GM18498 (cell line): ENCODE measurements at regions not wholly inside any gene's neighbourhood (a gene's known extent, or its start where the extent isn't known, plus 50 kb on each side); places are given as distances from the start of the nearest gene placed in this dataset.
"Not testable (repeated sequence)": the region's sequence is repeated elsewhere in the genome, so short reads cannot be mapped to it uniquely, and the experiment has no call there.

ENCODE experiments used
- ATAC-seq: cut with Tn5 transposase; IDR thresholded peaks from one replicate; pipeline ENCODE4 v1.9.1; 2021; ENCODE audit warnings: mild to moderate bottlenecking, moderate library complexity; ENCODE audit not compliant: unreplicated experiment

DNA sequence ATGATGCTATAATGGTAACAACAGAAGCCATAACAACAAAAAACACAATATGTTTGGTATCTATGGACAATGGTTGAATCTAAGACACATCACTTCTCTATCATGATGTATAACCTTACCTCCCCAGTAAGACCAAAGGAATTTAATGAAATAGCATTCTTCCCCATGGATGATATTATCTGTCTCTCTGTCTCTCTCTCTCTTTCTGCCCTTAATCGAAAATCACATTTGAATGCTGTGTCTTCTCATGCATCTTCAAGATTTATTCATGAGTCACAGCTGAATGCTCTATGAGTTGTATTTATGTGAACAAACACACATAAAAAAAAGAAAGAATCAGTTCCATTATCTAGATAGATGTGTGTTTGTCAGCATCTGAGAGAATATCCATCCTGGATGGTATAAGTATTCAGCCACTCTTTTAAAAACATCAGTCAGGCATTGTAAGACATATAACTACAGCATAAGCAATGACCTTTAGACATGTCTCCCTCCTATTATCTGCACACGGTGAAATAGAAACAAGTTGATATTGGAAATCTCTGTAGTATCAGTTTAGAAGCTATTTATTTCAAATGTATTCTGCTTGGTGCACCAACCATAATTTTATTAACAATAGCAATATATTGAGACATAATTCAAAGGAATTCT, 433.3 kb downstream of the TOX3 start:
- no peak for ATAC-seq

DNA sequence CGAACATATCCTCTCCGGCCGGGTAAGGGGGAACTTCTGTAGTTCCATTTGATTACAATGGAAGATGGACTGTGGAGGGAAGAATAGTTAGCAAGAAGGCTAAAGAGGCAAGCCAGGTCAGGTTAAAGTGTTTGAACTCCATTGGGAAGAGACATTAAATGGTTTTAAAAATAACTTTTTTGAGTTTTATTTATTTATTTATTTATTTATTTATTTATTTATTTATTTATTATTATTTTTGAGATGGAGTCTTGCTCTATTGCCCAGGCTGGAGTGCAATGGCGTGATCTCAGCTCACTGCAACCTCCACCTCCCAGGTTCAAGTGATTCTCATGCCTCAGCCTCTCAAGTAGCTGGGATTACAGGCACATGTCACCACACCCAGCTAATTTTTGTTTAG, 441.9 kb downstream of the TOX3 start:
- ATAC-seq = not testable (repeated sequence)

DNA sequence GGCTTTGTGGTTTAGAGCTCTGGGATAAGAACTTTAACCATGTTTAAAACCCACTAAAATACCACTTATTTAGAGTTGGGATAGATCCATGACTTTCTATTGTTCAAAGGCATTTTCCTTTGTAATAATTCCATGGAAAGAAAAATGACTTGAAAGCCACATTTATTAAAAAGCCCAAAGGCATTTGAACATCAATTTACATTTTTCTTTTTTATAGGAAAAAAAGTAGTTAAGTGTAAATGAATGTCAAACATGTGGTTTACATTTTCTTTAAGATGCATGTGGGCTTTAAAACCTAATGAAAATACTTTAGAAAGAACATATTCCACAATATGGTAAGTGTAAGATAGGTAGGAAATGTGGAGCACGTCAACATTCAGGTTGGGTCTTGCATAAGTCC, 443.2 kb downstream of the TOX3 start:
- no peak for ATAC-seq

DNA sequence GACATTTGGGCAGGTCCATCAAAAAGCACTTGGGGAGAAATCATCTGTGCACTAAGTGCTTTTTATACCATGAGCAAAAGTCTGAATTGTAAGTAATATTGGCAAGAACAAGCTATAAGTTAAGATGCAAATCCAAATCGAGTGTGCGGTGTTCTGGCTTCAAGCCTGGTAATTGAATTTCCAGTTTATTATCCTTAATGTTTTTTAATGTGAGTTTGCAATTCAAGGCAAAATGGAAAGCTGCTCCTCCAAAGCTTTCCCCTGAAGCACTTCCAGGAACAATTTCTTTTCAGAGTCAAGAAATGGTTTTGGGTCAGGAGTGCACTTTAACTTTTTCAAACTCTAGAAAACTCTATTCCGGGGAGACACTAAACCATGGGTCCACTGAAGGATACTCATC, 445.7 kb downstream of the TOX3 start:
- no peak for ATAC-seq

DNA sequence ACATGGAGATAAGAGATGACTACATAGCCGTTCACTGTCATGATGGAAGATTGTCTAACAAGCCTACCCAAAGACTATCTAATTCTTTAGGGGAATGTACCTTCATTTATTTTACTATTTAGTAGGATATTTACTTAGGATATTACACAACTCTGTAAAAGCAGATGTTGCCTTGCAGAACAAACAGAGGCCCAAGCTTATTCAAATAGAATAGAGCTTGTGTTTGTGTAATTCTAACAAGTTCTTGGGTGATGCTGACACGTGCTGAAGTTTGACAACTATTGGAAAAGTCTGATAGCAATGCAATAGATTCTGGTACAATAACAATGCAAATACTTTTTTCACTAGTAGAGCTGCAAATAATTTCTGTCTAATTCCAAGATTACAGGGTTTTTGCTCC, 447.6 kb downstream of the TOX3 start:
- no peak for ATAC-seq

DNA sequence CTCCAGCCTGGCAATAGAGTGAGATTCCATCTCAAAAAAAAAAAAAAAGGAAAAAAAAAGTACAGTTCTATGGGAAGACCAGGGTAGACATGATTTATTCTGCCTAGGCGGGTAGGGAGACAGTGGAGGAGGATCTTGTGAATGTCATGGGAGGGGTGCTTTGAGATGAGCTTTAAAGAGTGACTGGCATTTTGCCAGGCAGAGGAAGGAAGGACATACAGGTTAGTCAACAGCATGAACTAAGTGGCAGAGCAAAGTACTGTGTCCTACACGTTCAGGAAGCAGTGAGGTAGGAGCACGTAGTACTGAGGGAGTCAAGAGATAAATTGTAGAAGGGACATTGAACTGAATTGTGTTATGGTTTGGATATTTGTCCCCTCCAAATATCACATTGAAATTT, 451.5 kb downstream of the TOX3 start:
- no peak for ATAC-seq

DNA sequence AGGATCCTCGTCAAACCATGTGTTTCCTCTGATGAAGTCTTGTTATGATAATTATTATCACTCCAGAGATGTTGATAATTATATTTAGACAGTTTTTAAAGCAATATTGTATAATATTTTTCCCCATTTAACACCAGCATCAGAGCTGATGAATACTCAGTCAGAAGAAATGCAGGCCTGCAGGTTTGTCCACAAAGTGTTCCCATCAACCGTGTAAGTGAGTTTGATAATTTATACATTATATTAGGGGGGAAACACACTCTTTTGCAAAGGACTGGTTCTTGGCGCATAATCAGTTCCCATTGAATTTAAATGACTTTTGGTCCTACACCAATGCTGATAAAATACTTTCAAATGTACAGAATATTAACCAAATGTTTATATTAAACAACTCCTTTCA, 454.8 kb downstream of the TOX3 start:
- ATAC-seq = no peak

DNA sequence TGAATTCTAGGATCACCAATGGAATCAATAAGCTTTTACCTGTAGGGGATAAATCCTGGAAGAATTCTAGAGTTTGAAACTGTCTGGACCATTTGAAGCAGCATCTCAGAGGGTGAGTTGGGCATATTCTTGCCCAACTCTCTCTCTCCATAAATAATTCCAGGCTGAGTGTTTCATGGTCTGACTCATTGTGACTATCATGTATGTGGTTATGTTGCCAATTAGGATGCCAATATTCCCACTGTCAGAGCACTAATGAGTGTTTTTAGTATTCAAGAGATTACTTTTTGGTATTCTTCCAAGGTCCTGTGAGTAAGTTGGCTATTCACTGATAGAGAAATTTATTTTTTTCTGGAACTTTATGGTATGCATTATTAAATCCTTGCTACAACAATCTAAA, 456.9 kb downstream of the TOX3 start:
- ATAC-seq = no peak

DNA sequence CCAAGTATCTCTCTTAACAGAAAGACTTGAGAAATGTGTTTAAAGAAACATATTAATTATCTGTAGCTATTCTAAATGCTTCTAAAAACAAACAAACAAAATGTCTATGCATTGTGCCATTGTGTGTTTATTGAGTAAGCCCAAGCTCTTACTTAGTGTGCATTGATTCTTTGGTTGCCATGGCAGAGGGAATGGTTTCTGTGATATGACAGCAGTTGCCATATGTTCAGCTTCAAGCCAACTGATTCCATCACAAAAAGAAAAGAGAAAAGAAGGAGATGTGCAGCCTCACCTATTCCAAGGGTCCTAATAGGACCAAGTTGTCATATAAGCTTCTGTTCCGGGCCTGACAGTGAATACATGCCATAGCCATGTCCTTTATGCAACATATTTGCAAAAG, 457.5 kb downstream of the TOX3 start:
- ATAC-seq = no peak

DNA sequence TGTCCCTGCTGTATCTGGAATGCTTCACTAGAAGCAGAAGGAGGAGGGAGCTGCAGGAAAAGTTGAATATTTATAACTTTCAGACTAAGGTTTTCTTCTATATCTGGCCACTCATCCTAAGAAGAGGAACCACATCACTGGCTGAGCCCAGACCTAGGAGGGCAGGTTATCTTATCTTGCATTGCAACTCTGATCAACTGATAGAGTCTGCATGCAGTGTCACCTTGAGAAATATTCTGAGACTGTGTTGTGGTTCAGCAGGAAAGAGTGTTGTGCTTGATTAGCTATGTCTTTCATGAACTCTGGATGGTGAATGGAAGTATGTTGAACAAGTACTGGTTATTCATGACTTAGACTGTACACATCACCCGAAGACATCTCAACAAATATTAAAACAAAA, 460.0 kb downstream of the TOX3 start:
- no peak for ATAC-seq

DNA sequence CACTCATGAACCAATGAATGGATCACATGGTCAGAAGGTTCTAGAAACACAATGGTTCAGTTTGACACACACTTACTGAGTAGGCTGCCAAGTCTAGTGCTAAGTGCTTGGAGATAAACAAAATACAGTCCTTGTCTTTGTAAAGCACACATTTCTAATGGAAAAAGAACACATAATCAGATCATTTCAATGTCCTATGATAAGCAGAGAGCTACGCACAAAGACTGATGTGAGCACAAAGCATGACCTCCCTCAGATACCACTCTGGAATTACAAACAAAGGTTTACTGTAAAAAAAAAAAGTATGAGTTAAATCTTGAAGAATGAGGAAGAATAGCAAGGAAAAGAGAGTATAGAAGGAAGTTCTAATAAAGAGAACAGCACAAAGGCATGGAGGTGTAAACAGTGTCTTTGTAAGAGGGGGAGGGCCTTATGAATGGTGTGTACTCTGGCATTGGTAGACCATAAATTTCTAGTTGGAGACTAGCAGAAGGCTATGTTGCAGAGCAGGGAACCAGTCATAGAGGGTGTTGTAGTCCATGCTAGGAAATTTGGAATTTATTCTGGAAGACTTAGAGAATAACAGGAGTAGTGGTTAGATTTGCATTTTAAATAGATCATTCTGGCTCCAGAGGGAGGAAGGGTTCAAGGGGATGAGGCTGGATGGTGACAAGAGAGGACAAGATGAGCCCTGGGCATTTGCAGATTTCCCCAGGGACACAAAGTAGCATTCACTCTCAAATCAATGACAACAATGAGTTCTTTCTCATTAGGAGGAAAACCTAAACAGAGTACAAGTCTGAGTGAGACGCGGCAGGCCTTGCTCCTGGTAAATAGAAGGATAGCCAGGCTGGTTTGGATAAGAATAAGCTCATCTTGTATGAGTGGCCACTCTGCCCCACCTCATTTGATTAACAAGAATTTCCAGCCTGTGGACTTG, 468.0 kb downstream of the TOX3 start:
- ATAC-seq = no peak

DNA sequence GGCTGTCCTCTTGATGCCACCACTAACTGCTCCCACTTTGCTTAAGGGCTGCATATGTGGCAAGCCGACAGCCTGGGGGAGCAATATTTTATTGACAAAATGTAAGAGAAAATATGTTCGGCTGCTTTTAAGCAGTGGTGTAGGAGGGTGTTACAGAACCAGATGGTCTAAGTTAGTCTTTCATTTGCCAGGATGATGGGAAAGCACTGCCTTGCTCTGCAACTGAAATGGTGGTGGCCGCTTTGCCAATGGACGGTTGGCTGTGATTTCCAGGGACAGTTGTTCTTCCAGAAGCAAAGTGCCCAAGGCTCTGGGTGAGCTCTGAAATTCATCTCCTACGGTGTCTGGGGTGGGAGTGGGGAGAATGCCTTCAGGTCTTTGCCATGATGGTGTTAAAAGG, 469.3 kb downstream of the TOX3 start:
- ATAC-seq = no peak

DNA sequence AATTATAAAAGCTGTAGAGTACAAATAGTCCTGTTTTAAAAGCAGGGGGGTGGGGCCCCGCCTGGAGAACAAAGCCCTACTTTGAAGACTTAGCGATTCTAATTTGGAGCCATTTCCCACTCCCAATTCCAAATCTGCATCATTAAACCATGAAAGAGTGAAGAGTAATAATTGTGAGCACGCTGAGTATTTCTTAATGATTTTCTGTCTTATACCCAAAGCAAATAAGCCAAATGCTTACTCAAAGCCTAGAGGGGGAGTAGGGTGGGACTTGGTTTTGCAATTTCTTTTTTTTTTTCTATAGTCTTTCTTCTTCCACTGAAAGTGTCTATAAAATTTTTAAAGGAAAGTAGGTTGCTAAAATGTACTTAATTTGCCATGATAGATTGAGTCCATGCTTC, 470.1 kb downstream of the TOX3 start:
- no peak for ATAC-seq

DNA sequence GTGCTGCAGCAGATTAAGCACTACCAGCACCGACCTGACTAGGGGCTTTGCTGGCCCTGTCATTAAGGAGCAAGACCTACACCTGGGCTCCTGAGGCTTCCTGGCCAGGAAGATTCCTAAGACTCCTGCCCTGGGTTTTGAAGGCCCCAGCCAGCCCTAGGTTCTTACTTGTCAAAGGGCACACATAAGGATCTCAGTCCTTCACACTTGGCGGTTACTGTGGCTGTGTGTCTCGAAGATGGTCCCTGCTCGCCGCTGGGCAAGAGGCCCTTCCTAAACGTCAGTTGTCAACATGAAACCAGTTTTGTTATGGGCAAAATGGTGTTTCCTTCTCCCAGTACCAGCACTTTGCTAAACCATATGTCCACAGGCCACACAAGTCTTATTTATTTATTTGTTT, 470.6 kb downstream of the TOX3 start:
- no peak for ATAC-seq

DNA sequence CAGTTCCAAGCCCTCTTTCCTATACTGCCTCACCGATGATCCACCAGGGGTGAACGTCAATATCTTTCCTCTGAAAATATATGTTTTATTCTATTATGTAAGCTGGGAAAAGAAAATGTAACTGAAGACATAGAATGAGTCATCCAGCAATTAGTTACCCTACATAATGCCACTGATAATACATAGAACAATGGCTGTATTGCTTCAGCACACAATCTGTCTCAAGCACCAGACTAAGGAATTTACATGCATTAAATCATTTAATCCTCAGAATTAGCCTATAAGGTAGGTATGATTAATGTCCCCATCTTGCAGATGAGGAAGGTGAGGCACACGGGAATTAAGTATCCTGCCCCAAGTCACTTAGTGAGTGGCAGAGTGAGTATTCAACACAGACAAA, 472.8 kb downstream of the TOX3 start:
- no peak for ATAC-seq

DNA sequence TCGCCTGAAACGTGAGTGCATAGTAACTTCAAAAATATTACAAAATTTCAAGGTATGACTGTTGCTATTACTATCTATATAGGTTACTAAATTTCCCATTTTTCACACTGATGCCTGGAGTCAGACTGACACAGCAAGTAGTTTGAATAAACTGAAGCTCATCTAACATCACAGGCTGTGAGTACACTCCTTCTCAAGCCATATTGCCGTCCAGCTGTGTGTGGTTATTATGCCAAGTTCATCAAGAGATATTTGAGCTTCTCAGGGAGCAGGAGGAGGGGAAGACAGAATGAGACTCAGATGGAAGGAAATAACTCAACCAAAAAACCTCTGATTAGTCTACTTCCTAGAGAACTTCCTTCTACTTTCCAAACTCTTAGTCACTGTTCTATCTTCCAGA, 473.9 kb downstream of the TOX3 start:
- no peak for ATAC-seq

DNA sequence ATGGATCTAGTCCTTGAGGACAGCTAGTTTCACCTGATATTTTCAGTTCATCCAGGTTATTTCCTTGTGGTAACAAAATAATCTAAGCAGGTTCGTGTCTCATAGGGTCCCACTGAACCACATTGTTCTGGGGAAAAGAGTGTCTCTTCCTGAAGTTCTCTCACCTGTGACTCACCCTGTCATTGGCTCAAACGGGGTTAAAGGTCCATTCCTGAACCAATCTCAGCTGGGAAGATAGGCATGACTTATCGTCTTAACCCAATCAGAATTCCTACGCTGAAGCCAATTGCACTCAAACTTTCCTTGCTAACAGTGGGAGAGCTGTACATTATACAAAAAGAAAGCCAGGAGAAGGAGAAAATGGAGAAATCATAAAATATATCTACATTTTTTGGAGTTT, 475.8 kb downstream of the TOX3 start:
- ATAC-seq = no peak

DNA sequence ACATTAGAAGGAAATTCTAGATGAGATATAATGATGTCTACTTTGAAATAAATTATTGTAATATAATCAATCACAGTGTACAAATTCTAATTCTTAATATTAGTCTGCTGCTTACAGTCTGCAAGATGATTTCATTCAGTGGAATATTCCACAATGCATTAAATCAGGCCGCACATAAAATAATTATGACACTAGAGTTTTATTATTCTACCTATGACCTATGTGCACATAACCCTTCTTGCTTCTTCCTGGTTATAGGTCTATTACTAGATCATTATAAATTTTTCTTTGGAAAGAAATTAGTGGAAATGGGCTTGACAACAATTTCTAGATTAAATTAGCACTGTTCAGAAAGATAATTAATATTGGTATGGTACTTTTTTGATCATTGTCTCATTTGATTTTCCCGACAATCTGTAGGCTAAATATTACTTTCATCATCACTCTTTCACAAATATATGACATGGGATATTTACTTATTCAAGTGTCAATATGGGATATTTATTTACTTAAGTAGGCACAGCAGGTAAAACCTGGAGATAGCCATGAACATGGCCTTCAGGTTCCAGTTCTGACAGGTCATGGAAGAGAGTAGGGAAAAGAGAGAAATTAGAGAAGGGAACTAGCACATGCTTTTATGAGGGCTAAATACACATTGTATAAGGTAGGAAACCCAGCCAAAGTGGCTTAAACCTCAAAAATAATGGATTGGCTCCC, 476.4 kb downstream of the TOX3 start:
- no peak for ATAC-seq

DNA sequence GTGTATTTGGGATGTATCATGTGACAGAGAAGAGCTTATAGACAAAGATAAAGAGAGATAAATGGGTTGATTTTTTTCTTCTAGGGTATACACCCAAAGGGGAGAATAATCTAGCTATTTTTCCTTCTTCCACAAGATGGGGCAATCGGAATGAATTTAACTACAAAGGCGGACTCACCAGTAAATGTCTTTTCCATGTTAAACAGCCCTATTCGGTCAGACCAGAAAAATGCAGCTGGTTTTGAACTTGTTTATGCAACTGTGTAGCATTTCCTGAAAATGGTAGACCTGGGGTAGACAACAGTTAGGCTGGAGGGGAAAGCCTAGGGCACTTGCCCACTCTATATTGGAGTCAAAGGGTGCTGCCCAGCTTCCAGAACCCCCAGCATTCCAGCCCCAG, 477.1 kb downstream of the TOX3 start:
- no peak for ATAC-seq

DNA sequence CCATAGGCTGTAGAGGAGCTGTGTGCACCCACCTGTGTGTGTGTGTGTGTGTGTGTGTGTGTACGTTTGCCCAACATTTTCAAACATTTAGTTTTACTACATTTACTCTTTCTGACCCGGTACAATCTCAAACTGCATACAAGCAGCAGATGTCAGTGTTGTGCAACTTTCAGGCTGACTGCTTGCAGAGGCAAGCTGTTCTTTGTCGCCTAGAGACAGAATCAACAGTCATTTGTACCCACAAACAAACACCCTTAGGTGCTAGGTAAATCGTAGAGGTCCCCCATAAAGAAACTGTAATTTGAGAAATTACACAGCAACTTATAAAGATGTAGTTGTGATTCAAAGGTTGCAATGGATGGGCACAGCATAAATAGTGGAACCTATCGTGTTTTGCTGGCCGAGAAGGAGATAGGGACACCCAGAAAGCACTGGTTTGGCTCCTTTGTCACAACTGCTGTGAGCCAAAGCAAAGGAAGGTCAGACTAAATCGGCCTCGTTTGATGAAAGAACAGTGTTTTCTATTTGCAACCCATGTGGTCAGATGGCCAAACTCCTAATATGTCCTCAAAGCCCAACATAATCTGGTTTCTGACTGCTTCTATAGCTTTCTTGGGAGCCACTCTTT, 478.4 kb downstream of the TOX3 start:
- ATAC-seq = no peak

DNA sequence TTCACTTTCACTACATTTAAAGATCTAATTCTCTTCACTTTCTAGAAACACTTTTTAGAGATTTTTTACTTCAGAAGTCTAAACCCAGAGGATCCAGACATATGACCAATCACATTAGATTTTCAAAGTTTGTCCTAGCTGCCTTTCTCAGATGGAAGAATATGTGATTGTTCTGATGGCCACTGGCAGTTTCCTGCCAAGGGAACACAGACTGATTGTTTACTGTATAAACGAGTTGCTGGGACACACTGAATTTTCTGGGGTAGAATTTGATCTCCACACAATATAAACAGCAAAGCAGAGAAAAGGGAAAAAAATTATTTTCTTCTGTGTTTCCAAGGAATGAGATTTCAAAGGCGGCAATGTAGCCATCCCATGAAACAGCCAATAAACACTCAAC, 480.0 kb downstream of the TOX3 start:
- no peak for ATAC-seq
